A673 (cell line): ENCODE measurements at regions not wholly inside any gene's neighbourhood (a gene's known extent, or its start where the extent isn't known, plus 50 kb on each side); places are given as distances from the start of the nearest gene placed in this dataset.

Experiments
- BruUV-seq: library from RNA; stranded (reverse); fragments of 400-500 nt; replicated peaks from 2 replicates; lab custom pipeline; 2021; lab: Mats Ljungman, UMichigan
- CTCF ChIA-PET: fragments of 300-600 bp; sonication (Branson Sonifier 250); formaldehyde crosslinking; loops from one replicate; lab custom pipeline; 2022; ENCODE audit warnings: antibody characterized with exemption; lab: Charles Lee
- POLR2A ChIA-PET: fragments of 300-600 bp; sonication (Branson Sonifier 250); formaldehyde crosslinking; loops from one replicate; lab custom pipeline; 2022; ENCODE audit warnings: antibody characterized with exemption; ENCODE audit not compliant: low non-redundant PET; lab: Charles Lee
- DNase-seq: peaks from one replicate; pipeline ENCODE4 v3.0.0-alpha.2; 2015; ENCODE audit warnings: low spot score
- H3K27ac ChIP-seq: fragments of 200-600 bp; sonication (generic); 2 replicates; pipeline ENCODE4 v1.5.1; 2016; ENCODE audit warnings: mixed run types, low read depth, mild to moderate bottlenecking, mixed read lengths, antibody characterized with exemption, low read length; ENCODE audit not compliant: poor library complexity, severe bottlenecking
- H3K27me3 ChIP-seq: fragments of 200-600 bp; sonication (generic); replicated peaks from 2 replicates; pipeline ENCODE4 v1.6.1; 2017; ENCODE audit warnings: mixed run types, low read depth, mild to moderate bottlenecking, mixed read lengths, antibody characterized with exemption, low read length; ENCODE audit not compliant: insufficient read depth, poor library complexity
- H3K36me3 ChIP-seq: fragments of 200-600 bp; sonication (generic); 2 replicates; pipeline ENCODE4 v1.6.1; 2016; ENCODE audit warnings: mixed run types, mild to moderate bottlenecking, mixed read lengths, antibody characterized with exemption, low read length; ENCODE audit not compliant: insufficient read depth, poor library complexity, severe bottlenecking
- H3K4me1 ChIP-seq: fragments of 200-600 bp; sonication (generic); 2 replicates; pipeline ENCODE4 v1.6.1; 2017; ENCODE audit warnings: mixed run types, mild to moderate bottlenecking, mixed read lengths, antibody characterized with exemption, low read length; ENCODE audit not compliant: insufficient read depth, poor library complexity, severe bottlenecking
- H3K4me3 ChIP-seq: fragments of 200-600 bp; sonication (generic); 2 replicates; pipeline ENCODE4 v1.5.1; 2016; ENCODE audit warnings: low read depth, mixed run types, mild to moderate bottlenecking, mixed read lengths, low read length; ENCODE audit not compliant: poor library complexity, severe bottlenecking
- H3K9me3 ChIP-seq: fragments of 200-600 bp; sonication (generic); 2 replicates; pipeline ENCODE4 v1.6.1; 2016; ENCODE audit warnings: mixed run types, low read depth, mild to moderate bottlenecking, mixed read lengths, antibody characterized with exemption, low read length; ENCODE audit not compliant: poor library complexity, severe bottlenecking
- EZH2 ChIP-seq: fragments of 200-600 bp; sonication (generic); IDR thresholded peaks from 2 replicates; pipeline ENCODE4 v1.6.1; 2017; ENCODE audit warnings: borderline replicate concordance, low read depth, mild to moderate bottlenecking, mixed read lengths, antibody characterized with exemption, low read length; ENCODE audit not compliant: poor library complexity, severe bottlenecking
- intact Hi-C: fragments of 100-400 bp; cut with micrococcal nuclease; formaldehyde crosslinking; loops from one replicate; pipeline ENCODE4 v1.10.0; 2022; ENCODE audit not compliant: unreplicated experiment
- TF ChIP-seq, protein P1 (sequence below): fragments of 300-800, 200-600 bp; sonication (generic); conservative IDR thresholded peaks from 2 replicates; pipeline ENCODE4 v1.5.1; 2017; ENCODE audit warnings: low read depth, mild to moderate bottlenecking, antibody characterized with exemption, low read length, moderate library complexity, mixed read lengths

DNA sequence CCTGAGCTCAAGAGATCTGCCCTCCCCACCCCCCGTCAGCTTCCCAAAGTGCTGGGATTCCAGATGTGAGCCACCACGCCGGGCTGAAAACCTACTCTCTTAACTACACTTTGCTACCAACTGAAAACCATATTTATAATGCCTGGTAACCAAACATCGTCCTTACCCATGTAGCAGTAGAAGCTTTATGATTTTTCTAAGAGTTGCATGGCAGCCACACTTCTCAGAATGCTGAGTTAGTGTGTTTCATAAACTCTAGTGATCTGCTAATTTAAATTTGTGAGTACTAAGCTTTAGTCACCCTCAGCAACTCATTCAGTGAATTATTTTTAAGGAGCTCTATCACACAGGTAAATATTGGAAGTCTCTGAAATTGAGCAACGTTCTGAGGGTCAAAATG lies 478.4 kb downstream of the KDM4C start:
- no peak for DNase-seq
- Histone ChIP-seq H3K9me3 (no peaks in the 10 kb centered on the region), H3K27ac (no peak overlapping the region), H3K27me3 (peaks cover 3% of the 10 kb centered on the region), H3K36me3 (no peaks in the 10 kb centered on the region), H3K4me1 (no peaks in the 10 kb centered on the region), H3K4me3 (no peak overlapping the region)
- POLR2A ChIA-PET: no interaction called here
- CTCF ChIA-PET: no interaction called here
- no TSS peak for BruUV-seq
- intact Hi-C loops: no loop called here
- TF ChIP-seq, protein P1, sequence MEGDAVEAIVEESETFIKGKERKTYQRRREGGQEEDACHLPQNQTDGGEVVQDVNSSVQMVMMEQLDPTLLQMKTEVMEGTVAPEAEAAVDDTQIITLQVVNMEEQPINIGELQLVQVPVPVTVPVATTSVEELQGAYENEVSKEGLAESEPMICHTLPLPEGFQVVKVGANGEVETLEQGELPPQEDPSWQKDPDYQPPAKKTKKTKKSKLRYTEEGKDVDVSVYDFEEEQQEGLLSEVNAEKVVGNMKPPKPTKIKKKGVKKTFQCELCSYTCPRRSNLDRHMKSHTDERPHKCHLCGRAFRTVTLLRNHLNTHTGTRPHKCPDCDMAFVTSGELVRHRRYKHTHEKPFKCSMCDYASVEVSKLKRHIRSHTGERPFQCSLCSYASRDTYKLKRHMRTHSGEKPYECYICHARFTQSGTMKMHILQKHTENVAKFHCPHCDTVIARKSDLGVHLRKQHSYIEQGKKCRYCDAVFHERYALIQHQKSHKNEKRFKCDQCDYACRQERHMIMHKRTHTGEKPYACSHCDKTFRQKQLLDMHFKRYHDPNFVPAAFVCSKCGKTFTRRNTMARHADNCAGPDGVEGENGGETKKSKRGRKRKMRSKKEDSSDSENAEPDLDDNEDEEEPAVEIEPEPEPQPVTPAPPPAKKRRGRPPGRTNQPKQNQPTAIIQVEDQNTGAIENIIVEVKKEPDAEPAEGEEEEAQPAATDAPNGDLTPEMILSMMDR: no peak
- TF ChIP-seq EZH2: no peak

DNA sequence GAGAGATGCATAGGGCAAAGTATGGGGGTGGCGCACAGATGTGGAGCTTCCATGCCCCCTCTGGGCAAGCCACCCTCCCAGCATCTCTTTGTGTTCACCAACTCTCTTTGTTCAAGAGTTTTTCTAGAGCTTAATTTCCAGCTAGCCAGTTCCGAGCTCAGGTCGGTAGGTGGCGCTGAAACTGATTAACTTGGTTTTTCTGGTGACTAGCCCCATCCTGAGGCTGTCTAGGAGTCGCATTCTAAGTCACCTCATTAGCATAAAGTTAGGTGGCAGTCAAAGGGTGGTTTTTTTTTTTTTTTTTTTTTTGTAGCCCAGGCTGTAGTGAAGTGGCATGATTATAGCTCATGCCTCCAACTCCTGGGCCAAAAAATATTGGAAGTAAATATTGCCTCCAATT lies 476.4 kb downstream of the KDM4C start:
- H3K27ac ChIP-seq: no peak overlapping the region
- peak; percentile 67 for DNase-seq
- H3K27me3 ChIP-seq: peaks cover 13% of the 10 kb centered on the region
- no TSS peak for BruUV-seq
- H3K4me3 ChIP-seq: no peak overlapping the region
- H3K4me1 ChIP-seq: no peaks in the 10 kb centered on the region
- no peaks in the 10 kb centered on the region for H3K9me3 ChIP-seq
- intact Hi-C loops: no loop called here
- no peaks in the 10 kb centered on the region for H3K36me3 ChIP-seq
- ChIA-PET CTCF (interaction anchor here (0.6 to 1.2 kb wide), 14 partner anchors 10 to 1662 kb away, joined by 3 to 12 read pairs (median 6); no protein-coding TSS in a partner anchor), POLR2A (interaction anchor here (0.6 kb wide), 1 partner anchor 336 kb away, joined by 3 read pairs; no protein-coding TSS in a partner anchor)
- TF ChIP-seq, protein P1: peak; percentile 72
- TF ChIP-seq EZH2: no peak

DNA sequence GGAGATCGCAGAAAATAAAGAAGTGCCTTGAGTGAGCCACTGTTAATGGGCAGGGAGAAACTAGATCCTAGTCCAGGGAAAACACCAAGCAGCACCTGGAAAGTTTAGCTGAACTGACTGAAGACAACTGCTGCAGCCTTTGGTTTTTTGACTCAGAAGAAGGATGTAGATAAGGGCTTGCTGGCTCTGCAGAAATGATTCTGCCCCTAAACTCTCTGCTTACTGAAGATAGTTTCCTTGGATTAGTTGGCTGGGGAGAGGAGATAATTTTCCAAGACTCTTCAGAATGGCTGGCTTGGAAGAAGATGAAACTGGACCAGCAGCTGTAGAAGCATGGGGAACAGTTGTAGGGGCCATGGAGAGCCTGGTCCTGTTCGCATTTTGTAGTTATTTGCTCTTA lies 471.8 kb downstream of the KDM4C start:
- Histone ChIP-seq H3K36me3 (no peaks in the 10 kb centered on the region), H3K4me1 (no peaks in the 10 kb centered on the region), H3K27ac (no peak overlapping the region), H3K4me3 (no peak overlapping the region), H3K27me3 (peaks cover 21% of the 10 kb centered on the region), H3K9me3 (no peaks in the 10 kb centered on the region)
- CTCF ChIA-PET: no interaction called here
- POLR2A ChIA-PET: no interaction called here
- TF ChIP-seq, protein P1: no peak
- TF ChIP-seq EZH2: no peak
- no TSS peak for BruUV-seq
- no peak for DNase-seq
- intact Hi-C loops: no loop called here
